Eye (tissue), 1 donor: ENCODE measurements at regions not wholly inside any gene's neighbourhood (a gene's known extent, or its start where the extent isn't known, plus 50 kb on each side); places are given as distances from the start of the nearest gene placed in this dataset.
"Not testable (repeated sequence)": the region's sequence is repeated elsewhere in the genome, so short reads cannot be mapped to it uniquely, and the experiment has no call there.

Experiments used
- DNase-seq: peaks from one replicate; pipeline ENCODE4 v3.0.0-alpha.2; 2015

DNA sequence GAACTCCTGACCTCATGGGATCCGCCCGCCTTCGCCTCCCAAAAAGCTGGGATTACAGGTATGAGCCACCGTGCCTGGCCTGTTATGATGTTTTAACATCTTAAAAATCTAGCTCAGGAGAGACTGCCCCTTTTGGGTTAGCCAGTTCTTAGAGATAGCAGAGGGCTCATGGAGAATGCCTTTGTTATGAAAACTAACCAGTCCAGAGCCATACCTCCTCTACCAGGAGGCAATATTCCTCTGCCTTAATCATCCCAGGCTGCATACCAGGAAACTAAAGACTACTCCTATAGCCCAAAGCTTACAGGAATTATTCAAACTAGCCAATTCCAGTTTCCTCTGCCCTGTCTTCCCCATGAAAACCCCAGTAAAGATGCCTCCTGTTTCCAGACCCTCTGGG, 96.0 kb upstream of the MDM1 start:
- DNase-seq: no peak

GRCh38 chr12:68428724-68429501, 96.8 kb upstream of the MDM1 start:
- DNase-seq: no peak

GRCh38 chr12:68429696-68430095, 97.5 kb upstream of the MDM1 start:
- DNase-seq: no peak

GRCh38 chr12:68431786-68432185, 99.6 kb upstream of the MDM1 start:
- DNase-seq: no peak

- DNase-seq: no peak
These were observed 100.5 kb upstream of the MDM1 start for GRCh38 chr12:68432622-68433021.

GRCh38 chr12:68434391-68435298, 102.5 kb upstream of the MDM1 start:
- no peak for DNase-seq

DNA sequence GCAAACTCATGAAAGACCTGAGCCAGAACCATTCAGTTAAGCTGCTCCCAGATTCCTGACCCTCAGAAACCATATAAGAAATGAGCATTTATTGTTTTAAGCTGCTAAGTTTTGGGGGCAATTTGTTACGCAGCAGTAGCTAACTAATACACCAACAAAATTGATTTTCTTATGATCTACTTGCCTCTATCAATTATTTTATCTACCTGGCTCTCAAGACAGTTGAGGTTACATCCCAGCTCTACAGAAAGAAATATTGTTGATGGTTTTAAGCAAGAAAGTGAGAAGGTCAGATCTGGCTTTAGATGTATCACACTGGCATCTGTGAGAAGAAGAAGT, 103.1 kb upstream of the MDM1 start:
- DNase-seq: no peak

GRCh38 chr12:68435816-68436215, 103.7 kb upstream of the MDM1 start:
- no peak for DNase-seq

- no peak for DNase-seq
These were observed 106.4 kb upstream of the MDM1 start for GRCh38 chr12:68438601-68439000.

GRCh38 chr12:68439368-68440045, 107.3 kb upstream of the MDM1 start:
- no peak for DNase-seq

- DNase-seq: no peak
These were observed 108.0 kb upstream of the MDM1 start for GRCh38 chr12:68440068-68440581.

DNA sequence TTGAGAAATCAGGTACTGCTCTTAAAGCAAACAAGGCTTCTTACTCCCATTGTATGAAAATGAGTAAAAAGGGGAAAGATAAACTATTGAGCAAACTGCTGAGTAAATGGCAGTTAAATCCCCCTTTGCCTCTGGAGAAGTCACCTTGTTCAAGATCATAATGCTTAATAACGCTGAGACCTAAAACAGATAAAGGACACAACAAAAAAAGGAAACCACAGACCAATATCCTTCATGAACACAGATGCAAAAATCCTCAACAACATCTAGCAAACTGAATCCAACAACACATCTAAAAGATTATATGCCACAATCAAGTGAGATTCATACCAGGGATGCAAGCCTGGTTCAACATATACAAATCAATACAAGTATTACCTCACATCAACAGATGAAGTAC, 109.0 kb upstream of the MDM1 start:
- no peak for DNase-seq

DNA sequence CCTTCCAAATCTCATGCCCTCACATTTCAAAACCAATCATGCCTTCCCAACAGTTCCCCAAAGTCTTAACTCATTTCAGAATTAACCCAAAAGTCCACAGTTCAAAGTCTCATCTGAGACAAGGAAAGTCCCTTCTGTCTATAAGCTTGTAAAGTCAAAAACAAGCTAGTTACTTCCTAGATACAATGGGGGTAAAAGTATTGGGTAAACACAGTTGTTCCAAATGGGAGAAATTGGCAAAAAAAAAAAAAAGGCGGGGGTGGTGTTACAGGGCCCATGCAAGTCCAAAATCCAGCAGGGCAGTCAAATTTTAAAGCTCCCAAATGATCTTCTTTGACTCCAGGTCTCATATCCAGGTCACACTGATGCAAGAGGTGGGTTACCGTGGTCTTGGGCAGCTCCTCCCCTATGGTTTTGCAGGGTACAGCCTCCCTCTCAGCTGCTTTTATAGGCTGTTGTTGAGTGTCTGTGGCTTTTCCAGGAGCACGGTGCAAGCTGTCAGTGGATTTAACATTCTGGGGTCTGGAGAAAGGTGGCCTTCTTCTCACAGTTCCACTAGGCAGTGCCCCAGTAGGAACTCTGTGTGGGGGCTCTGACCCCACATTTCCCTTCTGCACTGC, 110.3 kb upstream of the MDM1 start:
- DNase-seq: not testable (repeated sequence)

DNA sequence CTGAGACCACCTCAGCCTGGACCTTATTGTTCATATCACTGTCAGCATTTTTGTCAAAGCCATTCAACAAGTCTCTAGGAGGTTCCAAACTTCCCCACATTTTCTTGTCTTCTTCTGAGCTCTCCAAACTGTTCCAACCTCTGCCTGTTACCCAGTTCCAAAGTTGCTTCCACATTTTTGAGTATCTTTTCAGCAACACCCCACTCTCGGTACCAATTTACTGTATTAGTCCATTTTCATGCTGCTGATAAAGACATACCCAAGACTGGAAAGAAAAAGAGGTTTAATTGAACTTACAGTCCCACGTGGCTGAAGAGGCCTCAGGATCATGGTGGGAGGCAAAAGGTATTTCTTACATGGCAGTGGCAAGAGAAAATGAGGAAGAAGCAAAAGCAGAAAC, 111.5 kb upstream of the MDM1 start:
- DNase-seq: not testable (repeated sequence)

DNA sequence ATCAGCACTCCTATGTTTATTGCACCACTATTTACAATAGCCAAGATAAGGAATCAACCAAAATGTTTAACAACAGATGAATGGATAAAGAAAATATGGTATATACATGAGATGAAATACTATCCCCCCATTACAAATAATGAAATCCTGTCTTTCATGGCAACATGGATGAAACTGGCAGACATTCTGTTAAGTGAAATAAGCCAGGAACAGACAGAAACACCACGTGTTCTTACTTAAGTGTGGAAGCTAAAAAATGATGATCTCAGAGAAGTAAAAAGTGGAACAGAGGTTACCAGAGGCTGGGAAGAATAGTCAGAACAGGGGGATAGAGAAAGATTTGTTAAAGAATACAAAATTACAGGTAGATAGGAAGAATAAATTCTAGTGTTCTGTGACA, 113.7 kb upstream of the MDM1 start:
- no peak for DNase-seq

GRCh38 chr12:68446384-68446783, 114.2 kb upstream of the MDM1 start:
- no peak for DNase-seq

DNA sequence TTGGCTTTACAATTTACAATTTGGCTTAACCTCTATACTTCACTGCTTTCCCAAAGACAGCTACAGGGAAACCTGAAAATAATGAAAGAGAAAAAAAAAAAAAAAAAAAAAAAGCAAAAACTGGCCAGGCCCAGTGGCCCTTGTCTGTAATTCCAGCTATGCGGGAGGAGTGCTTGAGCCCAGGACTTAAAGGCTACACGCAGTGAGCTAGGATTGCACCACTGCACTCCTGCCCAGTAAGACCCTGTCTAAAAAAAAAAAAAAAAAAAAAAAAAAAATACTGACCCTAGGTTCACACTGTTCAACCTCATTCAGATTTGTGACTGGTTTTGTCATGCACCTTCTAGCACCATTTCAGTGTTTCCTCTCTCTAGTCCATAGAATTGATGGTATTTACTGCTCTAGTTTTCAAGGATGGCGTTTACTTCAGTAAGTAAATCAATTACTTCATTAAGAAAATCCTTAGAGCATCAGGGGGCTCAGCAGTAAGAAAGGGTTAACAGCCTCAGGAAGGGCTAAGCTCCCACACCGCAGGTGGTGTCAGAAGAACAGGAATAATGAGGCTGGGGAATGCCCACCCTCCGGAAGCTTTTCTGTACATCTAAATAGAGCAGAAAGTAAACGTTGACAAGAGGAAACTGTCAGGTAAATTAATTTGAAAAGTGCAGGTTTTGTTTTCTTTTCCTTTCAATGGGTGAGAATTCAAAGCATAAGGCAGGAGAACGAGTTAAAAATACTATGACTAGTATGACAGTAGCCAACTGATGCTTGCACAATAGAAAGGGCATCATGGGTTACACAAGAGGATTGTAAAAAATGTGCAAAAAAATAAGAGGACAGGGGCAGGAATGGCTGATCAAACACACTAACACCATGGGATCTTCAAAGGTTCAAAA, 115.0 kb upstream of the MDM1 start:
- DNase-seq: peak; percentile 52

DNA sequence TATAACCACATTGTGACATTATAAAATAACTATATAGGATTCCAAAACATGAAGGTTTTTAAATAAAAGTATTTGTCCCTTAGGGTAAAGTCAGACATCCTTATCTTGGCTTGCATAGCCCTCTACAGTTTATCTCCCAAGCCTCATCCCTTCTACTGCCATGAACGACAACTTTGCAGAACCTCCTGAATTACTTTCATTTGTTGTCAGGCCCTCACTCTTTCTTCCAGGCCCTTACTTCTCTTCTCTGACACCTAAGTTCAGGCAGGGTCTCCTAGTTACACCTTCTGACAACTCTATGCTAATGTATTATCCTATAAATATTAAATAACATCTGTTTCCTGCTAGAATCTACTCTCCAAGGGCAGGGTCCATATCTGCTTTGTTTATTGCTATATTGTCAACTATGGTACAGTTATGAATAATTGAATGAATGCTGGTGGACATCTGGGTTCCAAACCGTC, 115.7 kb upstream of the MDM1 start:
- DNase-seq: no peak

DNA sequence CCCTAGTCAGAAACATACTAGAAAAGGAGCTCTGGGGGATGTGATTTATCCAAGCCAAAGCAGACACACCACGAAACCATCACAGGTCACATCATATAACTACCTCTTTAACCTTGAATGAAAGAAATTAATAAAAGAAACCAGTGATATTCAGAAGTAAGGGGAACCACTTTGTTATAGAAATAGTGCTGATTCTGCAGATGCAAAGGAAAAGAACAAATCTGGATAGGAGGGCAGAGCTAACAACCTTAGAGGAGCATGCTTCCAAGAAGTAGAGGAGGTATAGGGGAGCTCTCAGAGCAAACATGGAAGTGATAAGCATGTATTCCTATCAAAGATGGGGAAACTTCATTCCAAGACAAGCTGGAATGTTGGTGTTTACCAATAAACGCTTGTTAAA, 117.0 kb upstream of the MDM1 start:
- DNase-seq: no peak

DNA sequence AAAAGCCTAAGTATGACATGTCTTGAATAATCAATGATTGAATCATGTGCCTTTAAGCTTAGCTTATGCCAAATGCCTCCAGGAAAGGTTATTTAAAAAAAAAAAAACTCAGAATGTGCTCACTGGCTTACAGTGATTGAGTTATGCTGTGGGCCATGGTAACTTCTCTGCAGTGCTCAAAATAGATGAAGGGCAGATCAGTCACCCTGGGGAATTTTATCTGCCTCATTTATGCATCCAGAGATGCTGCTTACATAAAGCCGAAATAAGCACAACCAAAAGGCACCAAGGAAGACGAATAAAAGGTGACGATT, 118.7 kb upstream of the MDM1 start:
- DNase-seq: no peak

GRCh38 chr12:68451261-68452077, 119.3 kb upstream of the MDM1 start:
- DNase-seq: no peak
